ENCODE measurements at regions not wholly inside any gene's neighbourhood (a gene's known extent, or its start where the extent isn't known, plus 50 kb on each side); places are given as distances from the start of the nearest gene placed in this dataset.
"Not testable (repeated sequence)": the region's sequence is repeated elsewhere in the genome, so short reads cannot be mapped to it uniquely, and the experiment has no call there.

GRCh38 chr10:46749003-46749402 is 162.2 kb upstream of the PTPN20 start:
- DNase-seq, result not testable (repeated sequence)

GRCh38 chr10:46749470-46749869 is 161.8 kb upstream of the PTPN20 start:
- DNase-seq, result not testable (repeated sequence)

DNA sequence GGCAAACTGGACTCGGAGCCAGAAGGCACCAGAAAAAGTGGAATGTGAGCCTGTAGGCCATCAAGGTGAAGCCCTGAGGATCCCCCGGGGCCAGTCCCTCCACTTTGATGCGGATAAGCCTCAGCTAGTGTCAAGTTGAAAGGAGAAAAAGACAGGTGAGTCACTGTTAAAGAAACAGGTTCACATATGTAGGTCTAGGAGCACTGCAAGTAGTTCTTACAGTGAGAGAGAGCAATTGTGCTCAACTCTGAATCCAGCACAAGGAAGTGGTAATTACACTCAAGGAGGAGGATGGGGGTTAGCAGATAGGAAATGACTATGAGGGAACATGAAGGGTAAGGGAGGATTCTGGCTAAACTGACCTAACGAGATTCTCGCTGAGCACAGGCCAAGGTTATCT is 157.5 kb upstream of the PTPN20 start:
- DNase-seq, result not testable (repeated sequence)

DNA sequence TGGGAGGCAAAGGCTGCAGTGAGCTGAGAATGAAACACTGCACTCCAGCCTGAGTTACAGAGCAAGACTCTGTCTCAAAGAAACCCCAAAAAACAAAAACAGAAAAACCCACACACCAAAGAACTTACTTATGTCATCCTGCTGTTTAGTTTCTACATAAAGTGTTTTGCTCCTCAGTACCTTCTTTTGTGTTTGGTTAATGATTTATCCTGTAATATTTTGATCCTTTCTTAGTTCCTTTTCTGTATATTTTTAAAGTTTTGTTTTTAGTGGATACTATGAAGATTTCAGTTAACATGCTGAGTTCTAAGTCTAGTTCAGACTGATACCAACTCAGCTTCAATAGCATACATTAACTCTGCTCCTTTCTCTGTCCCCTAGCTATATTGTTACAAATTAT is 149.8 kb upstream of the PTPN20 start:
- DNase-seq, result not testable (repeated sequence)

GRCh38 chr10:46768515-46769291 is 142.5 kb upstream of the PTPN20 start:
- DNase-seq, result not testable (repeated sequence)

DNA sequence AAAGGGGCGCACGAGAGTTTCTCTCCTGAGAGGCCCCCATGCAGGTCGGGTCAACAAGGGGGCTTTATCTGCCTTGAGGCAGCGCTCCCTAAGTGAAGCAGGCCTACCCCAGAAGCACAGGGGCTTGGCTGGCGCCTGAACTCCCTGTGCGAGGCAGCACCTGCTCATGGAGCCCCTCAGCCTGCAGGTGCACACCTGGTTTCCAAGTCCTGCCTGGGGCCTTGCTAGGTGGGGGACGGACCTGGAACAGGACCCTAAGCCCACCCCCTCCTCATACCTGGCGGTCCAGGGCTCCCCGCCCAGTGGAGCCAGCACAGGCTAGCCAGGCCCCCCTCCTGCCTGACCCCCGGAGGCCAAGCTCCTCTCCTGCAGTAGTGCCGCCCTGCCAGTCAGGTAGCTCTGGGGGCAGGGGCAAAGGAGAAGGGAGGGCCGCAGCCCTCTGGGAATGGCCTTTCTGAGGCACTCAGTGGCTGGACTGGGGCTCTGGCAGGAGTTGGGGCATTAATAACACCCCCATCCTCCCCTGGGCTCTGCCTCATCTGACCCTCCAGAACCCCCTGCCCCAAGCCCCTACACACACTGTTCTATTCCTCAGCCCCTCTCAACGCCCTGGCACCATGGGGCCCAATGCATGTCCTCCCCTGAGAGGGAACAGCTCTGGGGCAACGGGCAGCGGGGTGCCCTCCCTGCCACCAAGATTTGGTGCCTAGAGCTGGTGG is 137.9 kb upstream of the PTPN20 start:
- DNase-seq, result not testable (repeated sequence)

GRCh38 chr10:46773897-46774236 is 137.4 kb upstream of the PTPN20 start:
- not testable (repeated sequence) for DNase-seq

GRCh38 chr10:46774366-46774765 is 136.9 kb upstream of the PTPN20 start:
- DNase-seq, result not testable (repeated sequence)

- not testable (repeated sequence) for DNase-seq
Observed at GRCh38 chr10:46774945-46775667, 136.1 kb upstream of the PTPN20 start.

GRCh38 chr10:46775668-46776059 is 135.6 kb upstream of the PTPN20 start:
- not testable (repeated sequence) for DNase-seq

- peak; percentile 13 for DNase-seq
Observed at GRCh38 chr10:46779571-46779970, 131.7 kb upstream of the PTPN20 start.

GRCh38 chr10:46780164-46780563 is 131.1 kb upstream of the PTPN20 start:
- peak; percentile 27 for DNase-seq

DNA sequence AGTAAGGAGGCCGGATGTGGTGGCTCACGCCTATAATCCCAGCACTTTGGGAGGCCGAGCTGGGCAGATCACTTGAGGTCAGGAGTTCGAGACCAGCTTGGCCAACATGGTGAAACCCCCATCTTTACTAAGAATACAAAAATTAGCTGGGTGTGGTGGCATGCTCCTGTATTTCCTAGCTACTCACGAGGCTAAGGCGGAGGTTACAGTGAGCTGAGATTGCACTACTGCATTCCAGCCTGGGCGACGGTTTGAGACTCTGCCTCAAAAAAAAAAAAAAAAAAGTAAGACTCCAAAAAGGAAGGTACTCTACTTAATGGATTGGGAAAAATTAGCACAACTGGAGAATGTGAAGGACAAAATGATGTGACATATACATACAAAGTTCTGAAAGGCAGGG is 130.2 kb upstream of the PTPN20 start:
- not testable (repeated sequence) for DNase-seq

- DNase-seq, result not testable (repeated sequence)
Observed at GRCh38 chr10:46782001-46782874, 129.0 kb upstream of the PTPN20 start.

- not testable (repeated sequence) for DNase-seq
Observed at GRCh38 chr10:46784665-46785064, 126.6 kb upstream of the PTPN20 start.

DNA sequence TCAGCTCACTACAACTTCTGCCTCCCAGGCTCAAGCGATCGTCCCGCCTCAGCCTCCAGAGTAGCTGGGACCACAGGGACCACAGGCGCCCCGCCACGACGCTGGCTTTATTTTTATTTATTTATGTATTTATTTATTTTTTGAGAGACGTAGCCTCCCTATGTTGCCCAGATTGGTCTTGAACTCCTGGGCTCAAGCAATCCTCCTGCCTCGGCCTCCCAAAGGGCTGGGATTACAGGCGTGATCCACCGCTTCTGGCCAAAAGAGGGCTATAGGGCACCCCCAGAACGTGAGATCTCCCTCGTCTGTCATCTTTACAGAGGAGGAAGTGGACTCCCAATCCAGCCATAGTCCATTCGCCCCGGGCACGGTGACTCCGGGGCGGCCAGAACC is 125.1 kb upstream of the PTPN20 start:
- DNase-seq, result not testable (repeated sequence)

DNA sequence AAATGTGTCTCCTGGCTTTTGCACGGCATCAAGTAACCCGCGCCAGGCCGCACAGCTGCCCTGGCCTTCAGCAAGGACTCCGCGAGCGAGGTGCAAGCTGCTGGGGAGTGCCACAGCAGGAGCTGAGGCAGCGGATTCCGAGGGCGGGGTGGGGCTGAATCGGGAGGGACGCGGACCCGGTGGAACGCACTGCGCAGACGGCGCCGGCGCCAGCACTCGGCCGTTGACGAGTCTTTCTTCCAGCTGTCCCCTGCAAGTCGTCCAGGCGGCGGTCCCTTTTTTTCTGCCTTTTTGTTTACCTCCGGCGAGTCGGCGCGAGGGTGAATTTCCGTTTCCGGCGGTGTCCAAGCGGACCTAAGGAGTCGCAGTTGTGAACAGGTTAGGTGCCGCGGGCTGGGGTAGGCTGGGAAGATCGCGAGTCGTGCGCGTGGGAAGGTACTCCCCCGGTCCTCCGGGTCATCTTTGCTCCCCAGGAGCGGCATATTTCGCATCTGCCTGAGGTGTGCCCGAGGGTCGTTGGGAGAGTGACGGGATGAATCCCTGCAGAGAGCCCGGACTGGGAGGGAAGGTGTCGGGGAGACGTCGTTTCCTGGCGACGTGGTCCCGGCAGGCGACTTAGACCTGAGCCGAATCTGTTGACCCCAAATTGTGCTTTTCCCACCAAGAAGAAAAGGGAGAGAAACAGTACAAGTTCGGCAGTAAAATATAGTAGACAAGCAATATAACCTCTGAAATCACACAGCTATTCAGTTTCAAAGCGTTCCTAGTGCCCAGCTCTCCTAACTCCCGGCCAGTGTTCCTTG is 124.5 kb upstream of the PTPN20 start:
- peak; percentile 29 for DNase-seq

- DNase-seq, result peak; percentile 13
Observed at GRCh38 chr10:46787321-46787615, 124.0 kb upstream of the PTPN20 start.

GRCh38 chr10:46792657-46793357 is 118.4 kb upstream of the PTPN20 start:
- not testable (repeated sequence) for DNase-seq

DNA sequence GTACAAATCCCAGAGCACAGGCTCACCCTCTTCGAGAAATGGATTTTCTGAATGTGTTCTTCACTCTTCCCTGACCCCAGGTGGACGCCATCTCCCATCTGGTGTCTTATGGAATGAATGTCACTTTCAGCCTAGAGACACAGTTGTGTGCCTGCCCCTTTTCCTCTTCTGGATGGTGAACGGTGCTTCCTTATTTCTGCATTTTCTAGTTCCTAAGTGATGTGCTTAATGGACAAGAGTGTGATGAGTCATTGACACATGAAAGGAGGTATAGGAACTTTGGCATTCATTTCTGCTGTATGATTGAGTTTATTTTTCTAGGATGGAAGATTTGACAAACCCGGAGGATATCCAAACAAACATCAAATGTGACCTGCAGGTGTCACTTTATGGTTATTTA is 114.9 kb upstream of the PTPN20 start:
- not testable (repeated sequence) for DNase-seq

DNA sequence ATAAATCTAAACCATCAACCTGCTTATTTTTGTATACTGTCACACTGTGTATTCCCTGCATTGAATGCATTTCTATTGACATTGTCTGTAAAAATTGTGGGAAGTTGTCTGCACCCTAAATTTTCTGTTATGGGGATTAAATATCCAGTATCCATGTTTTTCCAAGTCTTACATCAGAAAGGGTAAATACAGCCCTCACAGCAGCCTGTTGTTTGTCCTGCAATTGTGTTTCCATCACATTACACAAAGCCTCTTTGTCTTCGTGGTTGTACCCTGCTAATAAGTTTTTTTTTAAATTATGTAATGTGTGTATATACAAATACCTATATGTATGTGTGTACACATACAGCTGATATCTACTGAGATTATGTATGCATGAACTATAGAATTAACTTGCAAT is 109.2 kb upstream of the PTPN20 start:
- DNase-seq, result not testable (repeated sequence)

All from fibroblast of skin of abdomen (primary cell).